ENCODE measurements at regions not wholly inside any gene's neighbourhood (a gene's known extent, or its start where the extent isn't known, plus 50 kb on each side); places are given as distances from the start of the nearest gene placed in this dataset.

DNA sequence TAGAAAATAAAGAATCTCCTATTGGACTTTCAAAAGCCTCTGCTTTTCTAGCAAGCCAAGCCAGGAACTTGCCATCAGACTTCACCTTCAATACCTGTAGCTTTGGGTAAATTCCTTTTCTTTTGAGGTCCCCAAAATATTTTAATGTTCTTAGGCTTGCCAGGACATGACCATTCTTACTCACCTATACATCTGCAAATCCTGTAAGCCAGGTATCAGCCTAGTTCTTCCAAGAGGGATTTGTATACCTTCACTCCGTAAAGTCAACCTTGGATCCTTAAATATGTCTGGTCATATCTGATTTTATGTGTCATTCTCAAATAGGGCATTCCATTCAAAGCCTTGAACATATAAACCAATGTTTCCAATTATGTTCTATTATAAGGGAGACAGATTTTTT lies 210.6 kb upstream of the CELF2 start:
- intact Hi-C loops (cut with micrococcal nuclease) = no loop called here
- Histone ChIP-seq H2BK120ac (ENCODE audit: low read depth, low read length) (no peak overlapping the region), H3K27ac (ENCODE audit: insufficient read depth, low read length) (no peak overlapping the region), H2BK20ac (ENCODE audit: low read depth, low read length) (no peak overlapping the region), H3K4ac (ENCODE audit: low read depth, low read length) (no peak overlapping the region), H2AK5ac (ENCODE audit: low read depth, low read length) (no peak overlapping the region), H4K5ac (ENCODE audit: low read depth, low read length) (no peak overlapping the region), H3K23ac (ENCODE audit: low read depth, low read length) (no peak overlapping the region), H3K79me1 (ENCODE audit: low read depth in 1 of 2, low read length in 2 of 2) (no peaks in the 10 kb centered on the region), H4K91ac (ENCODE audit: insufficient read depth, low read depth, low read length) (no peak overlapping the region), H3K9me1 (ENCODE audit: insufficient read depth, low read length) (peaks cover 4% of the 10 kb centered on the region; the same call in 1 of the 2 replicates), H3K4me2 (ENCODE audit: low read depth, low read length) (no peak overlapping the region), H2BK5ac (ENCODE audit: low read depth, low read length, poor library complexity, severe bottlenecking) (no peak overlapping the region), H2BK15ac (ENCODE audit: low read depth, low read length) (no peak overlapping the region), H3K36me3 (ENCODE audit: control insufficient read depth, insufficient read depth, low read length) (no peaks in the 10 kb centered on the region), H3K27me3 (ENCODE audit: control insufficient read depth, insufficient read depth, low read length) (no peaks in the 10 kb centered on the region), H4K8ac (ENCODE audit: low read depth in 2 of 2, low read length in 2 of 2) (no peak overlapping the region), H3K4me3 (ENCODE audit: insufficient read depth, low read depth, low read length) (no peak overlapping the region), H3K9me3 (ENCODE audit: control insufficient read depth, insufficient read depth, low read length) (no peaks in the 10 kb centered on the region), H3K9ac (ENCODE audit: low read depth, low read length) (no peak overlapping the region), H3K18ac (ENCODE audit: low read depth, low read length) (no peak overlapping the region), H2AFZ (replicated peaks; ENCODE audit: low read length, poor library complexity) (no peak overlapping the region), H4K20me1 (ENCODE audit: insufficient read depth, low read length) (no peaks in the 10 kb centered on the region), H3K4me1 (ENCODE audit: control insufficient read depth, insufficient read depth, low read length) (peaks cover 6% of the 10 kb centered on the region), H2AK9ac (replicated peaks; ENCODE audit: low read depth, low read length, poor library complexity) (no peak overlapping the region), H3K14ac (replicated peaks; ENCODE audit: low read depth, low read length) (no peak overlapping the region), H3K56ac (ENCODE audit: extremely low read depth, insufficient read depth, low read length) (no peak overlapping the region)
- in situ Hi-C loops (cut with MboI; ENCODE audit: low sequenced_read_pairs) = loop anchor here (25.0 kb wide), 1 partner anchor 1195 kb away; no protein-coding TSS in a partner anchor
- dilution Hi-C loops (cut with HindIII; ENCODE audit: low sequenced_read_pairs, unreplicated experiment) = no loop called here
- POLR2A ChIA-PET (ENCODE audit: unreplicated experiment) = no interaction called here
- no CpG with 5 or more reads among the region's 1 CpG for WGBS, 2 experiments (ENCODE audit: extremely low coverage in 2 of 2, insufficient read length in 1 of 2)
- CTCF ChIA-PET = no interaction called here
- TF ChIP-seq MAZ (IDR thresholded peaks at IDR 0.05; ENCODE audit: borderline replicate concordance, low read depth, low read length) = no peak
- no peak for TF ChIP-seq RCOR1 (IDR thresholded peaks at IDR 0.05; ENCODE audit: insufficient replicate concordance, low read length)
- no peak for TF ChIP-seq NFE2L2 (IDR thresholded peaks at IDR 0.05; ENCODE audit: low read depth, low read length)
- TF ChIP-seq FOS (IDR thresholded peaks at IDR 0.05; ENCODE audit: low read depth, low read length) = no peak
- TF ChIP-seq CHD1 (IDR thresholded peaks at IDR 0.05; ENCODE audit: low read depth, low read length) = no peak
- DNase-seq = no peak
- no TSS peak for BruUV-seq (replicated peaks)
- ATAC-seq (ENCODE audit: low read depth) = no peak

Data from IMR-90 (cell line).